Hematopoietic multipotent progenitor cell treated with erythropoietin and hydrocortisone succinate and interleukin-3 and kit ligand, for 8 days (in vitro differentiated cells): ENCODE measurements at regions not wholly inside any gene's neighbourhood (a gene's known extent, or its start where the extent isn't known, plus 50 kb on each side); places are given as distances from the start of the nearest gene placed in this dataset.
"Not testable (repeated sequence)": the region's sequence is repeated elsewhere in the genome, so short reads cannot be mapped to it uniquely, and the experiment has no call there.

Experiments used
- DNase-seq: peaks from one replicate; pipeline ENCODE4 v3.0.0-alpha.2; 2015

- DNase-seq: not testable (repeated sequence)
These were observed 1370.6 kb downstream of the CDH12 start for GRCh38 chr5:21482522-21482921.

GRCh38 chr5:21481320-21482270 lies 1371.5 kb downstream of the CDH12 start:
- DNase-seq: not testable (repeated sequence)

GRCh38 chr5:21480054-21480453 lies 1373.1 kb downstream of the CDH12 start:
- not testable (repeated sequence) for DNase-seq

GRCh38 chr5:21473981-21474380 lies 1379.2 kb downstream of the CDH12 start:
- DNase-seq: peak; percentile 38

GRCh38 chr5:21473436-21473835 lies 1379.7 kb downstream of the CDH12 start:
- not testable (repeated sequence) for DNase-seq

GRCh38 chr5:21471691-21472090 lies 1381.5 kb downstream of the CDH12 start:
- DNase-seq: not testable (repeated sequence)

GRCh38 chr5:21469523-21470101 lies 1383.5 kb downstream of the CDH12 start:
- peak; percentile 37 for DNase-seq

- not testable (repeated sequence) for DNase-seq
These were observed 1385.6 kb downstream of the CDH12 start for GRCh38 chr5:21467544-21467943.

GRCh38 chr5:21459744-21460073 lies 1393.4 kb downstream of the CDH12 start:
- not testable (repeated sequence) for DNase-seq

- DNase-seq: no peak
These were observed 1400.7 kb downstream of the CDH12 start for GRCh38 chr5:21452449-21452848.

- no peak for DNase-seq
These were observed 1420.5 kb downstream of the CDH12 start for GRCh38 chr5:21432646-21433045.

GRCh38 chr5:21424907-21425306 lies 1428.2 kb downstream of the CDH12 start:
- DNase-seq: no peak

- DNase-seq: no peak
These were observed 1431.4 kb upstream of the CDH18 start for GRCh38 chr5:21419383-21419782.

- DNase-seq: not testable (repeated sequence)
These were observed 1414.1 kb upstream of the CDH18 start for GRCh38 chr5:21402089-21402488.

- DNase-seq: no peak
These were observed 1410.5 kb upstream of the CDH18 start for GRCh38 chr5:21398511-21398910.

GRCh38 chr5:21397693-21398092 lies 1409.7 kb upstream of the CDH18 start:
- no peak for DNase-seq

- DNase-seq: no peak
These were observed 1403.5 kb upstream of the CDH18 start for GRCh38 chr5:21391506-21391905.

- DNase-seq: not testable (repeated sequence)
These were observed 1372.8 kb upstream of the CDH18 start for GRCh38 chr5:21360754-21361153.

GRCh38 chr5:21341948-21342261 lies 1353.9 kb upstream of the CDH18 start:
- not testable (repeated sequence) for DNase-seq

- DNase-seq: not testable (repeated sequence)
These were observed 1353.4 kb upstream of the CDH18 start for GRCh38 chr5:21341203-21341947.

GRCh38 chr5:21340233-21340632 lies 1352.2 kb upstream of the CDH18 start:
- DNase-seq: not testable (repeated sequence)

GRCh38 chr5:21336478-21336877 lies 1348.5 kb upstream of the CDH18 start:
- not testable (repeated sequence) for DNase-seq

GRCh38 chr5:21315376-21315775 lies 1327.4 kb upstream of the CDH18 start:
- DNase-seq: not testable (repeated sequence)

GRCh38 chr5:21301205-21301604 lies 1313.2 kb upstream of the CDH18 start:
- not testable (repeated sequence) for DNase-seq
